H9 (cell line): ENCODE measurements at regions not wholly inside any gene's neighbourhood (a gene's known extent, or its start where the extent isn't known, plus 50 kb on each side); places are given as distances from the start of the nearest gene placed in this dataset.

Experiments used
- DNase-seq: peaks from one replicate; pipeline ENCODE4 v3.0.0-alpha.2; 2017
- H2AFZ ChIP-seq: one replicate; pipeline ENCODE4 v1.6.1; 2013; ENCODE audit warnings: mild to moderate bottlenecking, low read length, control low read depth, moderate library complexity
- H2AK5ac ChIP-seq: 2 replicates; pipeline ENCODE4 v1.6.1; 2013; ENCODE audit warnings: low read length, control low read depth, mixed read lengths; ENCODE audit not compliant: insufficient read length
- H2BK120ac ChIP-seq: one replicate; pipeline ENCODE4 v1.6.1; 2013; ENCODE audit warnings: low read depth, mild to moderate bottlenecking, low read length, control low read depth, inconsistent platforms; ENCODE audit not compliant: poor library complexity, severe bottlenecking
- H2BK12ac ChIP-seq: 2 replicates; pipeline ENCODE4 v1.6.1; 2013; ENCODE audit warnings: low read length, control low read depth, mixed read lengths, low read depth; ENCODE audit not compliant: insufficient read length
- H2BK15ac ChIP-seq: 2 replicates; pipeline ENCODE4 v1.6.1; 2013; ENCODE audit warnings: low read depth, low read length, control low read depth
- H2BK20ac ChIP-seq: one replicate; pipeline ENCODE4 v1.6.1; 2013; ENCODE audit warnings: low read depth, mild to moderate bottlenecking, low read length, control low read depth, inconsistent platforms; ENCODE audit not compliant: poor library complexity, severe bottlenecking
- H2BK5ac ChIP-seq: 2 replicates; pipeline ENCODE4 v1.6.1; 2013; ENCODE audit warnings: low read length, control low read depth, mixed read lengths; ENCODE audit not compliant: insufficient read length
- H3K14ac ChIP-seq: 2 replicates; pipeline ENCODE4 v1.6.1; 2013; ENCODE audit warnings: low read length, control low read depth; ENCODE audit not compliant: insufficient read depth
- H3K18ac ChIP-seq: 2 replicates; pipeline ENCODE4 v1.6.1; 2013; ENCODE audit warnings: low read depth, mild to moderate bottlenecking, mixed read lengths, low read length, control low read depth; ENCODE audit not compliant: insufficient read length
- H3K23ac ChIP-seq: 2 replicates; pipeline ENCODE4 v1.6.1; 2013; ENCODE audit warnings: low read length, control low read depth, mixed read lengths, low read depth; ENCODE audit not compliant: insufficient read length
- H3K23me2 ChIP-seq: 2 replicates; pipeline ENCODE4 v1.6.1; 2013; ENCODE audit warnings: low read depth, mild to moderate bottlenecking, mixed read lengths, low read length, control low read depth; ENCODE audit not compliant: insufficient read length, poor library complexity, severe bottlenecking
- H3K27ac ChIP-seq: 2 replicates; pipeline ENCODE4 v1.5.1; 2013; ENCODE audit warnings: low read length, control low read depth, mixed read lengths, low read depth; ENCODE audit not compliant: insufficient read length
- H3K27me3 ChIP-seq: 2 replicates; pipeline ENCODE4 v1.6.1; 2013; ENCODE audit warnings: low read length, control low read depth, inconsistent platforms; ENCODE audit not compliant: insufficient read depth
- H3K4ac ChIP-seq: 2 replicates; pipeline ENCODE4 v1.6.1; 2013; ENCODE audit warnings: low read depth, mild to moderate bottlenecking, control low read depth, inconsistent platforms, low read length, moderate library complexity
- H3K4me1 ChIP-seq: 2 replicates; pipeline ENCODE4 v1.6.1; 2013; ENCODE audit warnings: low read length, control low read depth, inconsistent platforms; ENCODE audit not compliant: insufficient read depth
- H3K4me2 ChIP-seq: 2 replicates; pipeline ENCODE4 v1.6.1; 2013; ENCODE audit warnings: low read length, control low read depth, mixed read lengths; ENCODE audit not compliant: insufficient read length, insufficient read depth
- H3K56ac ChIP-seq: 2 replicates; pipeline ENCODE4 v1.6.1; 2013; ENCODE audit warnings: low read depth, mild to moderate bottlenecking, mixed read lengths, low read length, control low read depth; ENCODE audit not compliant: insufficient read length
- H3K79me1 ChIP-seq: 2 replicates; pipeline ENCODE4 v1.6.1; 2013; ENCODE audit warnings: low read depth, mild to moderate bottlenecking, moderate library complexity, low read length, control low read depth, inconsistent platforms; ENCODE audit not compliant: insufficient read depth, poor library complexity, severe bottlenecking
- H3K79me2 ChIP-seq: 2 replicates; pipeline ENCODE4 v1.6.1; 2013; ENCODE audit warnings: low read length, control low read depth, inconsistent platforms; ENCODE audit not compliant: insufficient read depth
- H3K9ac ChIP-seq: 2 replicates; pipeline ENCODE4 v1.6.1; 2013; ENCODE audit warnings: low read length, control low read depth, mixed read lengths; ENCODE audit not compliant: insufficient read length; ENCODE audit errors: extremely low read depth
- H3K9me3 ChIP-seq: one replicate; pipeline ENCODE4 v1.6.1; 2013; ENCODE audit warnings: low read depth, low read length, inconsistent platforms; ENCODE audit not compliant: control insufficient read depth
- H3T11ph ChIP-seq: one replicate; pipeline ENCODE4 v1.6.1; 2013; ENCODE audit warnings: mild to moderate bottlenecking, low read length, control low read depth, inconsistent platforms
- H4K20me1 ChIP-seq: one replicate; pipeline ENCODE4 v1.6.1; 2013; ENCODE audit not compliant: control insufficient read depth, insufficient read length, insufficient read depth
- H4K5ac ChIP-seq: 2 replicates; pipeline ENCODE4 v1.6.1; 2013; ENCODE audit warnings: low read depth, mild to moderate bottlenecking, mixed read lengths, low read length, control low read depth; ENCODE audit not compliant: insufficient read length
- H4K8ac ChIP-seq: replicated peaks from 2 replicates; pipeline ENCODE4 v1.6.1; 2013; ENCODE audit warnings: low read length, control low read depth, mixed read lengths, low read depth; ENCODE audit not compliant: insufficient read length
- H4K91ac ChIP-seq: 2 replicates; pipeline ENCODE4 v1.6.1; 2013; ENCODE audit warnings: low read depth, mild to moderate bottlenecking, moderate library complexity, mixed read lengths, low read length, control low read depth; ENCODE audit not compliant: insufficient read length
- H3K27ac Mint-ChIP-seq, 3 experiments: 2 replicates in 2 of 3; 3 replicates in 1 of 3; pipeline ENCODE4 v1.8.0; 2020 to 2021; ENCODE audit warnings: mixed read lengths in 3 of 3, mild to moderate bottlenecking in 1 of 3, moderate library complexity in 1 of 3
- H3K27me3 Mint-ChIP-seq: 2 replicates; pipeline ENCODE4 v1.8.0; 2021; ENCODE audit warnings: low read depth, mild to moderate bottlenecking, moderate library complexity, mixed read lengths
- H3K36me3 Mint-ChIP-seq, 3 experiments: 2 replicates in 2 of 3; 3 replicates in 1 of 3; pipeline ENCODE4 v1.8.0; 2020 to 2021; ENCODE audit warnings: low read depth in 3 of 3, mixed read lengths in 3 of 3; ENCODE audit not compliant: insufficient read depth in 1 of 3
- H3K4me1 Mint-ChIP-seq, 2 experiments: 2 replicates each; pipeline ENCODE4 v1.8.0; 2020; ENCODE audit warnings: mixed read lengths in 2 of 2
- H3K4me3 Mint-ChIP-seq, 2 experiments: 2 replicates in 1 of 2; 3 replicates in 1 of 2; pipeline ENCODE4 v1.8.0; 2020 to 2021; ENCODE audit warnings: mild to moderate bottlenecking in 2 of 2, mixed read lengths in 2 of 2, moderate library complexity in 1 of 2
- H3K9me3 Mint-ChIP-seq, 2 experiments: 2 replicates in 1 of 2; 3 replicates in 1 of 2; pipeline ENCODE4 v1.8.0; 2020; ENCODE audit warnings: mild to moderate bottlenecking in 2 of 2, mixed read lengths in 2 of 2, moderate library complexity in 1 of 2
- whole genome bisulfite sequencing: extraction: QIAGEN DNeasy Blood & Tissue Kit; methylation state at CpG from one replicate; pipeline ENCODE4 v1.1.7; 2013; ENCODE audit warnings: missing lambda C conversion rate, low lambda C conversion rate, mixed read lengths; ENCODE audit not compliant: insufficient read length; ENCODE audit errors: extremely low coverage; 5-methylcytosine and 5-hydroxymethylcytosine counted together
- TF ChIP-seq, protein P1 (sequence below): fragments of 200-600 bp; sonication (generic); conservative IDR thresholded peaks from 3 replicates; pipeline ENCODE4 v1.8.0; 2021; ENCODE audit warnings: antibody characterized with exemption, mild to moderate bottlenecking

DNA sequence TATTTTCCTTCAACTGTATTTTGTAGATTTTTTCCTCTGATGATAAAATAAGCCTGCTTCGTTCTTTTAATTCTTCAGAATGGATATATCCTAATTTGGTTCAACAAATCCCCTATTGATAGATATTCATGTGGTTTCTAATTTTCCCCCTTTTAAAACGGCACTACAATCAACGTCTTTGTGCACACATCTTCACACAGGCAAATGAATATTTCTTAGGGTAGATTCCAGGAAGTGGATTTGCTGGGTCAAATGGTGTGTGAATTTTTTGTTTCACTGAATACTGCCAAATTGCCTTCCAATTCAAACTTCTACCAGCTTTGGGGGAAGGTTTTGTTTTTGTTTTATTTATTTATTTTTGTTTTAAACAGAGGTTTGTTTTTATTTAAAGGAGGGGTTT lies 287.2 kb downstream of the FOXO1 start:
- TF ChIP-seq, protein P1, sequence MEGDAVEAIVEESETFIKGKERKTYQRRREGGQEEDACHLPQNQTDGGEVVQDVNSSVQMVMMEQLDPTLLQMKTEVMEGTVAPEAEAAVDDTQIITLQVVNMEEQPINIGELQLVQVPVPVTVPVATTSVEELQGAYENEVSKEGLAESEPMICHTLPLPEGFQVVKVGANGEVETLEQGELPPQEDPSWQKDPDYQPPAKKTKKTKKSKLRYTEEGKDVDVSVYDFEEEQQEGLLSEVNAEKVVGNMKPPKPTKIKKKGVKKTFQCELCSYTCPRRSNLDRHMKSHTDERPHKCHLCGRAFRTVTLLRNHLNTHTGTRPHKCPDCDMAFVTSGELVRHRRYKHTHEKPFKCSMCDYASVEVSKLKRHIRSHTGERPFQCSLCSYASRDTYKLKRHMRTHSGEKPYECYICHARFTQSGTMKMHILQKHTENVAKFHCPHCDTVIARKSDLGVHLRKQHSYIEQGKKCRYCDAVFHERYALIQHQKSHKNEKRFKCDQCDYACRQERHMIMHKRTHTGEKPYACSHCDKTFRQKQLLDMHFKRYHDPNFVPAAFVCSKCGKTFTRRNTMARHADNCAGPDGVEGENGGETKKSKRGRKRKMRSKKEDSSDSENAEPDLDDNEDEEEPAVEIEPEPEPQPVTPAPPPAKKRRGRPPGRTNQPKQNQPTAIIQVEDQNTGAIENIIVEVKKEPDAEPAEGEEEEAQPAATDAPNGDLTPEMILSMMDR = no peak
- Histone ChIP-seq H3K14ac (no peak overlapping the region), H3T11ph (no peak overlapping the region), H3K23ac (no peak overlapping the region), H2AK5ac (no peak overlapping the region), H3K4ac (no peak overlapping the region), H4K8ac (no peak overlapping the region), H4K91ac (no peak overlapping the region), H3K23me2 (no peaks in the 10 kb centered on the region), H3K56ac (no peak overlapping the region), H2BK120ac (no peak overlapping the region), H2BK15ac (no peak overlapping the region), H3K4me2 (no peak overlapping the region), H4K20me1 (no peaks in the 10 kb centered on the region), H3K79me2 (no peaks in the 10 kb centered on the region), H3K18ac (no peak overlapping the region), H4K5ac (no peak overlapping the region), H2BK12ac (no peak overlapping the region), H3K27ac (no peak overlapping the region), H3K27me3 (no peaks in the 10 kb centered on the region), H3K9ac (no peak overlapping the region), H3K4me1 (no peaks in the 10 kb centered on the region), H2BK20ac (no peak overlapping the region), H2BK5ac (no peak overlapping the region), H3K79me1 (no peaks in the 10 kb centered on the region), H2AFZ (no peak overlapping the region), H3K9me3 (no peaks in the 10 kb centered on the region)
- WGBS = no CpG with 5 or more reads among the region's 3 CpGs
- no peak for DNase-seq
- H3K9me3 Mint-ChIP-seq = peaks cover 4 to 5% of the 10 kb centered on the region in 2 experiments; a peak in 3 of 5 replicates
- H3K4me3 Mint-ChIP-seq = no peak overlapping the region
- H3K27ac Mint-ChIP-seq = no peak overlapping the region
- H3K27me3 Mint-ChIP-seq = peaks cover 2% of the 10 kb centered on the region; the same call in 1 of the 2 replicates
- no peaks in the 10 kb centered on the region; a peak in 1 of 7 replicates for H3K36me3 Mint-ChIP-seq
- peaks cover 10 to 19% of the 10 kb centered on the region in 2 experiments for H3K4me1 Mint-ChIP-seq
